Duodenal mucosa (tissue), 2 donors: ENCODE measurements at regions not wholly inside any gene's neighbourhood (a gene's known extent, or its start where the extent isn't known, plus 50 kb on each side); places are given as distances from the start of the nearest gene placed in this dataset.

Source experiments
- H3K27ac ChIP-seq: one replicate; pipeline ENCODE4 v1.7.0; 2013; ENCODE audit warnings: low read depth, low read length
- H3K27me3 ChIP-seq, 2 donors: one replicate each; pipeline ENCODE4 v1.7.0; 2013; ENCODE audit warnings: low read length in 2 of 2, control low read depth in 1 of 2; ENCODE audit not compliant: insufficient read depth in 2 of 2, control insufficient read depth in 1 of 2
- H3K36me3 ChIP-seq, 2 donors: one replicate each; pipeline ENCODE4 v1.7.0; 2013; ENCODE audit warnings: low read length in 2 of 2, control low read depth in 1 of 2; ENCODE audit not compliant: insufficient read depth in 2 of 2, control insufficient read depth in 1 of 2
- H3K4me1 ChIP-seq, 2 donors: one replicate each; pipeline ENCODE4 v1.7.0; 2013; ENCODE audit warnings: low read length in 2 of 2, control low read depth in 1 of 2; ENCODE audit not compliant: insufficient read depth in 2 of 2, control insufficient read depth in 1 of 2
- H3K4me3 ChIP-seq, 2 donors: one replicate each; pipeline ENCODE4 v1.7.0; 2013; ENCODE audit warnings: low read length in 2 of 2, low read depth in 1 of 2
- H3K9ac ChIP-seq, 2 donors: one replicate each; pipeline ENCODE4 v1.7.0; 2013; ENCODE audit warnings: low read length in 2 of 2, low read depth in 1 of 2
- H3K9me3 ChIP-seq, 2 donors: one replicate each; pipeline ENCODE4 v1.7.0; 2013; ENCODE audit warnings: low read length in 2 of 2, control low read depth in 1 of 2; ENCODE audit not compliant: control insufficient read depth in 1 of 2

DNA sequence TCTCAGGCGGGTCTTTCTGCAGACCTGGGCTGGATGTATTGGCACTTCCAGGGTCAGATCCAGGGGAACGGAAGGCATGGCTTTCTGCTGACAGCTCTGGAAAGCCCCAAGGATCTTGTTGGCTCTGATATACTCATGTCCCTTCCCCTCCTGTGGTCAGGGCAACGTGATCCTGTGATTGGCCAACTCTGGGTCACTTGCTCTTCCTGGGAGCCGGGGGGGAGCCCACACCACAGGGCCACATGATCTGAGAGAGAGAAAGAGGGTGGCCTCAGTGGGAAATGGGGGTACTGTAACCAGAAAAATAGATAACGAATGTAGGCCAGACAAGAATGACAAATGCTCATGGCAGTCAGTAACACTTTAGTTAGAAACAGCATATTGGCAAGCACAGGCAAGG, 223.0 kb downstream of the NFATC2 start:
- Histone ChIP-seq H3K4me1 (no peaks in the 10 kb centered on the region), H3K27ac (no peak overlapping the region), H3K9me3 (no peaks in the 10 kb centered on the region), H3K9ac (no peak overlapping the region), H3K27me3 (peaks cover 0 to 7% of the 10 kb centered on the region in 2 donors), H3K4me3 (no peak overlapping the region), H3K36me3 (no peaks in the 10 kb centered on the region)

- Histone ChIP-seq H3K4me3 (no peak overlapping the region), H3K27me3 (peaks cover 0 to 2% of the 10 kb centered on the region in 2 donors), H3K27ac (no peak overlapping the region), H3K9ac (no peak overlapping the region), H3K36me3 (no peaks in the 10 kb centered on the region), H3K4me1 (no peaks in the 10 kb centered on the region), H3K9me3 (no peaks in the 10 kb centered on the region)
These were observed 224.2 kb downstream of the NFATC2 start for GRCh38 chr20:51318058-51318949.

DNA sequence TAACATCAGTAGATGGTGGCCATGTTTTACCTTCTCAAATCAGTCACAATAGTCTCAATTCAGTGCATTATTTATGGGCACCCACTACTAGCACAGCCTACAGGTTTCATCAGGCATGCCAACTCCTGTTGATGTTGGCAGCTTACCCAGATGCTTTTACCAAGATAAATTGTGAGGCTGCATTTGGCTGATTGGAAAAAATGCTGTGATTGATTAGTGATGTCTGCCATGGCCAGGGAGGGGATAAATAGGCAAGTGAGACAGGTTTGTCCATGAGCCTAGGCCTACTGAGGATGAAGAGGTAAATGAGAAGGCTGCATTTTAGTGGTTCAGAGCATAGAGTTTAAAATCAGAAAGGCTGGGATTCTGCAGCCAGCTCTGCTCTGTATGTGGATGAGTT, 227.1 kb downstream of the NFATC2 start:
- peaks cover 0 to 5% of the 10 kb centered on the region in 2 donors for H3K4me1 ChIP-seq
- H3K27me3 ChIP-seq, result peaks cover 0 to 2% of the 10 kb centered on the region in 2 donors
- H3K36me3 ChIP-seq, result no peaks in the 10 kb centered on the region
- H3K27ac ChIP-seq, result no peak overlapping the region
- no peak overlapping the region for H3K9ac ChIP-seq
- no peaks in the 10 kb centered on the region for H3K9me3 ChIP-seq
- no peak overlapping the region for H3K4me3 ChIP-seq

DNA sequence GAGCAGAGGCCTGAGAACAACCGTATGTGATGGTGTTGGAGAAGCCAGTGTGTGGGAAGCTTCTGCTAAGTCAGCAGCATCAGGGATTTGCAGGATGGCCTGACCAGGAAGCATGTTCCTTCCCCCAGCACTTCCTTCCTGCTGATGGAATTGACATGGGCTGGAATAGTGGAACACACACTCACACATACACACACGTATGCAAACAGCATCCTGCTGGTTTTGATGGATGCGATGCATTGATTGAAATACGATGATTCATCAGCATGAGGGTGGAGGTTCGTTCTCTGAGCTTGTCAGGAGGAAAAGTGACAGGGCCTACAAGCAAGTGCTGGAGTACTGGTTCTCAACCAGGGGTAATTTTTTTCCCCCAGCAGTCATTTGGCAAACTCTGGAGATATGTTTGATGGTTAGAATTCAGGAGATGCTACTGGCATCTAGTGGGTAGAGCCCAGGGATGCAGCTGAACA, 229.1 kb downstream of the NFATC2 start:
- H3K27me3 ChIP-seq, result peaks cover 0 to 1% of the 10 kb centered on the region in 2 donors
- H3K4me3 ChIP-seq, result no peak overlapping the region
- no peaks in the 10 kb centered on the region for H3K36me3 ChIP-seq
- H3K9ac ChIP-seq, result no peak overlapping the region
- H3K9me3 ChIP-seq, result no peaks in the 10 kb centered on the region
- H3K4me1 ChIP-seq, result peaks cover 0 to 5% of the 10 kb centered on the region in 2 donors
- H3K27ac ChIP-seq, result no peak overlapping the region

DNA sequence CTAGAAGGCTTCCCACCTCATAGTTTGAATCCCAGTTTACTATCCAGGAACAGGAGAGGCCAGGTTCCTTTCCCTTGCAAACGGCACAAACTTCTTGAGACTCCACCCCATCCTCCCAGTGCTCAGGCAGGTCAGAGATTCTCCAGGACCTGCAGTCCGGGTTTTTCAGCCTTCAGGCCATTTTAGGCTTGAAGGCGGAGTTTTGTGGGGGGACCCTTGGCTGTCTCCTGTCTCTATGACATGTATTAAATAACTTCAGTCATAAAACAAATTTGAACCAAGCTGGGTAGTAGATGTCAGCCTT, 230.1 kb downstream of the NFATC2 start:
- no peaks in the 10 kb centered on the region for H3K9me3 ChIP-seq
- H3K4me3 ChIP-seq, result no peak overlapping the region
- no peaks in the 10 kb centered on the region for H3K27me3 ChIP-seq
- H3K9ac ChIP-seq, result no peak overlapping the region
- peaks cover 0 to 5% of the 10 kb centered on the region in 2 donors for H3K4me1 ChIP-seq
- no peaks in the 10 kb centered on the region for H3K36me3 ChIP-seq
- no peak overlapping the region for H3K27ac ChIP-seq

GRCh38 chr20:51311636-51312479, 230.7 kb downstream of the NFATC2 start:
- Histone ChIP-seq H3K4me3 (no peak overlapping the region), H3K27me3 (no peaks in the 10 kb centered on the region), H3K9me3 (no peaks in the 10 kb centered on the region), H3K9ac (no peak overlapping the region), H3K36me3 (no peaks in the 10 kb centered on the region), H3K27ac (no peak overlapping the region), H3K4me1 (peaks cover 3 to 5% of the 10 kb centered on the region in 2 donors)

- Histone ChIP-seq H3K36me3 (no peaks in the 10 kb centered on the region), H3K4me1 (peaks cover 13 to 14% of the 10 kb centered on the region in 2 donors)
These were observed 232.3 kb downstream of the NFATC2 start for GRCh38 chr20:51310216-51310615.

DNA sequence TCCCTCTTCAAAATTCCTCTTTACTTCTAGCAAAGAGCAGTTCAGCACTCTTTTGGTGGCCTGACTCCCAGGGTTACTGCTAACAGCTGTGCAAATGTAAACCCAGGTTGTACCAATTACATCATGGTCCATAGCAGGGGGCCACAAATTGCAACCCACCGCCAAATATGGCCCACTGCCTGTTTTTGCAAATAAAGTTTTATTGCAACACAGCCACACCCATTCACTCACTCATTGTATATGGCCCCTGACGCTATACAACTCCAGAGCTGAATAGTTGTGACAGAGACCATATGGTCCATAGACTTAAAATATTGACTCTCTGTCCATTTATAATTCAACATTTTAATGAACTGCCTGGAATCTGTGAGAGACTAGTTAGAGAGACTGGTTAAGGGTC, 233.4 kb downstream of the NFATC2 start:
- Histone ChIP-seq H3K27me3 (no peaks in the 10 kb centered on the region), H3K4me1 (peaks cover 13 to 14% of the 10 kb centered on the region in 2 donors)

More at GRCh38 chr20:51310216-51310615, 232.3 kb downstream of the NFATC2 start:
- Histone ChIP-seq H3K9ac (no peak overlapping the region), H3K27ac (no peak overlapping the region), H3K9me3 (no peaks in the 10 kb centered on the region), H3K4me3 (no peak overlapping the region), H3K27me3 (no peaks in the 10 kb centered on the region)

GRCh38 chr20:51306521-51307358, 235.8 kb downstream of the NFATC2 start:
- Histone ChIP-seq H3K4me3 (no peak overlapping the region), H3K27ac (no peak overlapping the region), H3K27me3 (no peaks in the 10 kb centered on the region), H3K4me1 (peaks cover 9 to 13% of the 10 kb centered on the region in 2 donors), H3K36me3 (no peaks in the 10 kb centered on the region), H3K9ac (no peak overlapping the region), H3K9me3 (peaks cover 0 to 2% of the 10 kb centered on the region in 2 donors)

More for the DNA sequence above, 233.4 kb downstream of the NFATC2 start:
- Histone ChIP-seq H3K4me3 (no peak overlapping the region), H3K36me3 (no peaks in the 10 kb centered on the region), H3K27ac (no peak overlapping the region), H3K9me3 (no peaks in the 10 kb centered on the region), H3K9ac (no peak overlapping the region)
